Endodermal cell (in vitro differentiated cells): ENCODE measurements at regions not wholly inside any gene's neighbourhood (a gene's known extent, or its start where the extent isn't known, plus 50 kb on each side); places are given as distances from the start of the nearest gene placed in this dataset.

ENCODE experiments used
- DNase-seq: peaks from one replicate; pipeline ENCODE4 v3.0.0-alpha.2; 2017
- H3K27ac ChIP-seq: 2 replicates; pipeline ENCODE4 v1.5.1; 2013; ENCODE audit warnings: mild to moderate bottlenecking, low read depth, low read length, moderate library complexity
- H3K27me3 ChIP-seq: 2 replicates; pipeline ENCODE4 v1.6.1; 2013; ENCODE audit warnings: mild to moderate bottlenecking, low read length, moderate library complexity; ENCODE audit not compliant: insufficient read depth, control insufficient read depth, poor library complexity, severe bottlenecking
- H3K36me3 ChIP-seq: 2 replicates; pipeline ENCODE4 v1.7.0; 2013; ENCODE audit warnings: mild to moderate bottlenecking, low read length, moderate library complexity; ENCODE audit not compliant: control insufficient read depth, insufficient read depth
- H3K4me1 ChIP-seq: one replicate; pipeline ENCODE4 v1.7.0; 2013; ENCODE audit warnings: low read length; ENCODE audit not compliant: control insufficient read depth, insufficient read depth
- H3K4me3 ChIP-seq: 2 replicates; pipeline ENCODE4 v1.5.1; 2013; ENCODE audit warnings: mild to moderate bottlenecking, low read length, moderate library complexity
- H3K9ac ChIP-seq: 2 replicates; pipeline ENCODE4 v1.6.1; 2013; ENCODE audit warnings: mild to moderate bottlenecking, low read length, moderate library complexity; ENCODE audit not compliant: poor library complexity, severe bottlenecking; ENCODE audit errors: extremely low read depth
- H3K9me3 ChIP-seq: 2 replicates; pipeline ENCODE4 v1.6.1; 2013; ENCODE audit warnings: mild to moderate bottlenecking, low read length, moderate library complexity; ENCODE audit not compliant: control insufficient read depth
- H3K27ac Mint-ChIP-seq: 2 replicates; pipeline ENCODE4 v1.8.0; 2020; ENCODE audit warnings: mixed read lengths
- H3K27me3 Mint-ChIP-seq: 2 replicates; pipeline ENCODE4 v1.8.0; 2021; ENCODE audit warnings: mild to moderate bottlenecking, mixed read lengths; ENCODE audit not compliant: insufficient read depth
- H3K36me3 Mint-ChIP-seq: 2 replicates; pipeline ENCODE4 v1.8.0; 2020; ENCODE audit warnings: low read depth, mixed read lengths
- H3K4me1 Mint-ChIP-seq: 2 replicates; pipeline ENCODE4 v1.8.0; 2020; ENCODE audit warnings: mixed read lengths
- H3K4me3 Mint-ChIP-seq: 2 replicates; pipeline ENCODE4 v1.8.0; 2020; ENCODE audit warnings: mild to moderate bottlenecking, moderate library complexity, mixed read lengths
- H3K9me3 Mint-ChIP-seq: 2 replicates; pipeline ENCODE4 v1.8.0; 2020; ENCODE audit warnings: mild to moderate bottlenecking, mixed read lengths
- WGBS, 2 experiments: methylation state at CpG; one replicate each; pipeline versions ENCODE4 v1.1.5 to v1.1.7; 2013; ENCODE audit warnings: missing lambda C conversion rate in 2 of 2, mixed read lengths in 1 of 2; ENCODE audit not compliant: insufficient coverage in 1 of 2, insufficient read length in 1 of 2; 5-methylcytosine and 5-hydroxymethylcytosine counted together
- TF ChIP-seq, protein P1 (sequence below): fragments of 200-600 bp; sonication (generic); conservative IDR thresholded peaks from 2 replicates; pipeline ENCODE4 v1.5.0; 2021; ENCODE audit warnings: antibody characterized with exemption, mild to moderate bottlenecking

GRCh38 chr21:35268817-35269216 is 219.7 kb upstream of the RUNX1 start:
- Mint-ChIP-seq H3K27ac (no peak overlapping the region), H3K9me3 (peaks cover 18% of the 10 kb centered on the region)
- 93 to 96% methylated on average over 3 to 4 of the region's 4 CpGs for WGBS, 2 experiments

GRCh38 chr21:35268261-35268660 is 219.2 kb upstream of the RUNX1 start:
- H3K27ac Mint-ChIP-seq = no peak overlapping the region
- H3K9me3 ChIP-seq = peaks cover 21% of the 10 kb centered on the region
- H3K36me3 ChIP-seq = no peaks in the 10 kb centered on the region
- no peaks in the 10 kb centered on the region for H3K27me3 Mint-ChIP-seq
- H3K4me1 ChIP-seq = no peaks in the 10 kb centered on the region
- WGBS, 2 experiments = 71 to 89% methylated on average over 1 of the region's 1 CpG
- H3K36me3 Mint-ChIP-seq = no peaks in the 10 kb centered on the region
- TF ChIP-seq, protein P1, sequence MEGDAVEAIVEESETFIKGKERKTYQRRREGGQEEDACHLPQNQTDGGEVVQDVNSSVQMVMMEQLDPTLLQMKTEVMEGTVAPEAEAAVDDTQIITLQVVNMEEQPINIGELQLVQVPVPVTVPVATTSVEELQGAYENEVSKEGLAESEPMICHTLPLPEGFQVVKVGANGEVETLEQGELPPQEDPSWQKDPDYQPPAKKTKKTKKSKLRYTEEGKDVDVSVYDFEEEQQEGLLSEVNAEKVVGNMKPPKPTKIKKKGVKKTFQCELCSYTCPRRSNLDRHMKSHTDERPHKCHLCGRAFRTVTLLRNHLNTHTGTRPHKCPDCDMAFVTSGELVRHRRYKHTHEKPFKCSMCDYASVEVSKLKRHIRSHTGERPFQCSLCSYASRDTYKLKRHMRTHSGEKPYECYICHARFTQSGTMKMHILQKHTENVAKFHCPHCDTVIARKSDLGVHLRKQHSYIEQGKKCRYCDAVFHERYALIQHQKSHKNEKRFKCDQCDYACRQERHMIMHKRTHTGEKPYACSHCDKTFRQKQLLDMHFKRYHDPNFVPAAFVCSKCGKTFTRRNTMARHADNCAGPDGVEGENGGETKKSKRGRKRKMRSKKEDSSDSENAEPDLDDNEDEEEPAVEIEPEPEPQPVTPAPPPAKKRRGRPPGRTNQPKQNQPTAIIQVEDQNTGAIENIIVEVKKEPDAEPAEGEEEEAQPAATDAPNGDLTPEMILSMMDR = no peak
- H3K4me3 ChIP-seq = no peak overlapping the region
- H3K9me3 Mint-ChIP-seq = peaks cover 18% of the 10 kb centered on the region
- no peak overlapping the region for H3K4me3 Mint-ChIP-seq
- no peak overlapping the region for H3K9ac ChIP-seq
- H3K27ac ChIP-seq = no peak overlapping the region
- DNase-seq = no peak
- H3K4me1 Mint-ChIP-seq = peaks cover under 1% of the 10 kb centered on the region
- no peaks in the 10 kb centered on the region for H3K27me3 ChIP-seq

More at GRCh38 chr21:35268817-35269216, 219.7 kb upstream of the RUNX1 start:
- Histone ChIP-seq H3K4me3 (no peak overlapping the region), H3K27ac (no peak overlapping the region), H3K9ac (no peak overlapping the region), H3K27me3 (no peaks in the 10 kb centered on the region), H3K36me3 (no peaks in the 10 kb centered on the region), H3K9me3 (peaks cover 21% of the 10 kb centered on the region), H3K4me1 (no peaks in the 10 kb centered on the region)
- Mint-ChIP-seq H3K27me3 (no peaks in the 10 kb centered on the region), H3K36me3 (no peaks in the 10 kb centered on the region), H3K4me3 (no peak overlapping the region), H3K4me1 (peaks cover 4% of the 10 kb centered on the region)
- DNase-seq = no peak
- TF ChIP-seq, protein P1 = no peak

GRCh38 chr21:35266546-35266945 is 217.4 kb upstream of the RUNX1 start:
- TF ChIP-seq, protein P1 = no peak
- no peak overlapping the region for H3K4me3 ChIP-seq
- Mint-ChIP-seq H3K4me3 (no peak overlapping the region), H3K9me3 (peaks cover 13% of the 10 kb centered on the region), H3K4me1 (no peaks in the 10 kb centered on the region), H3K27me3 (no peaks in the 10 kb centered on the region), H3K36me3 (no peaks in the 10 kb centered on the region), H3K27ac (no peak overlapping the region)
- H3K27me3 ChIP-seq = no peaks in the 10 kb centered on the region
- no peak for DNase-seq
- peaks cover 21% of the 10 kb centered on the region for H3K9me3 ChIP-seq
- no peak overlapping the region for H3K9ac ChIP-seq
- no peaks in the 10 kb centered on the region for H3K36me3 ChIP-seq
- no peak overlapping the region for H3K27ac ChIP-seq
- H3K4me1 ChIP-seq = no peaks in the 10 kb centered on the region
- 94 to 100% methylated on average over 2 to 3 of the region's 3 CpGs for WGBS, 2 experiments
